WTC11 (cell line): ENCODE measurements at regions not wholly inside any gene's neighbourhood (a gene's known extent, or its start where the extent isn't known, plus 50 kb on each side); places are given as distances from the start of the nearest gene placed in this dataset.

ENCODE experiments used
- ATAC-seq: fragments of 200-7000 bp; cut with Tn5 transposase; 2 replicates; pipeline ENCODE4 v1.10.0; 2021; ENCODE audit warnings: mild to moderate bottlenecking, moderate library complexity
- CTCF ChIA-PET: fragments of 300-600 bp; sonication (Branson Sonifier 250); formaldehyde crosslinking; loops from one replicate; lab custom pipeline; 2021; ENCODE audit warnings: antibody characterized with exemption; lab: Charles Lee
- POLR2A ChIA-PET: fragments of 350-600 bp; sonication (Branson Sonifier 250); formaldehyde crosslinking; loops from one replicate; lab custom pipeline; 2021; ENCODE audit warnings: antibody characterized with exemption; lab: Charles Lee
- DNase-seq: peaks from one replicate; pipeline ENCODE4 v3.0.0; 2021; ENCODE audit warnings: low spot score
- H3K27ac Mint-ChIP-seq: 2 replicates; pipeline ENCODE4 v1.8.0; 2021; ENCODE audit warnings: mixed read lengths
- H3K27me3 Mint-ChIP-seq: 2 replicates; pipeline ENCODE4 v1.8.0; 2021; ENCODE audit warnings: low read depth, mild to moderate bottlenecking, moderate library complexity, mixed read lengths
- H3K36me3 Mint-ChIP-seq: 2 replicates; pipeline ENCODE4 v1.8.0; 2021; ENCODE audit warnings: mixed read lengths
- H3K4me1 Mint-ChIP-seq: 2 replicates; pipeline ENCODE4 v1.8.0; 2022; ENCODE audit warnings: mixed read lengths
- H3K4me3 Mint-ChIP-seq: 2 replicates; pipeline ENCODE4 v1.8.0; 2021; ENCODE audit warnings: mild to moderate bottlenecking, moderate library complexity, mixed read lengths
- H3K9me3 Mint-ChIP-seq: 2 replicates; pipeline ENCODE4 v1.8.0; 2021; ENCODE audit warnings: mixed read lengths
- CREB1 ChIP-seq: sonication (generic); formaldehyde crosslinking; IDR thresholded peaks from 2 replicates; pipeline ENCODE4 v1.8.0; 2023; ENCODE audit warnings: mild to moderate bottlenecking, missing genetic modification reagents
- EMX1 ChIP-seq: fragments of 250-450 bp; sonication (Bioruptor Pico); IDR thresholded peaks from 2 replicates; pipeline ENCODE4 v1.8.0; 2021; ENCODE audit warnings: mild to moderate bottlenecking
- FOXK1 ChIP-seq: sonication (generic); formaldehyde crosslinking; IDR thresholded peaks from 2 replicates; pipeline ENCODE4 v1.8.0; 2022; ENCODE audit warnings: mild to moderate bottlenecking, moderate library complexity, missing genetic modification reagents
- GABPB1 ChIP-seq: sonication (generic); formaldehyde crosslinking; IDR thresholded peaks from 2 replicates; pipeline ENCODE4 v1.8.1; 2023; ENCODE audit warnings: mild to moderate bottlenecking, missing genetic modification reagents
- JAZF1 ChIP-seq: fragments of 250-450 bp; sonication (Bioruptor Pico); IDR thresholded peaks from 2 replicates; pipeline ENCODE4 v1.9.0; 2021; ENCODE audit warnings: moderate library complexity, mild to moderate bottlenecking, inconsistent platforms
- JUN ChIP-seq: sonication (generic); formaldehyde crosslinking; IDR thresholded peaks from 2 replicates; pipeline ENCODE4 v1.8.0; 2023; ENCODE audit warnings: mild to moderate bottlenecking, missing genetic modification reagents
- KAT7 ChIP-seq: sonication (generic); formaldehyde crosslinking; IDR thresholded peaks from 2 replicates; pipeline ENCODE4 v1.8.1; 2023; ENCODE audit warnings: missing genetic modification reagents, mild to moderate bottlenecking, borderline replicate concordance
- MAX ChIP-seq: sonication (generic); formaldehyde crosslinking; IDR thresholded peaks from 2 replicates; pipeline ENCODE4 v1.8.0; 2022; ENCODE audit warnings: mild to moderate bottlenecking, missing genetic modification reagents
- MLX ChIP-seq: sonication (generic); formaldehyde crosslinking; IDR thresholded peaks from 2 replicates; pipeline ENCODE4 v1.8.1; 2023; ENCODE audit warnings: mild to moderate bottlenecking, missing genetic modification reagents, moderate library complexity
- MXD4 ChIP-seq: fragments of 250-450 bp; sonication (Bioruptor Pico); IDR thresholded peaks from 2 replicates; pipeline ENCODE4 v1.8.0; 2021; ENCODE audit warnings: mild to moderate bottlenecking, moderate library complexity, borderline replicate concordance
- MYBL2 ChIP-seq: sonication (generic); formaldehyde crosslinking; IDR thresholded peaks from 2 replicates; pipeline ENCODE4 v1.8.1; 2023; ENCODE audit warnings: mild to moderate bottlenecking, moderate library complexity, missing genetic modification reagents
- NR2C2 ChIP-seq: sonication (generic); formaldehyde crosslinking; IDR thresholded peaks from 2 replicates; pipeline ENCODE4 v1.8.0; 2022; ENCODE audit warnings: mild to moderate bottlenecking, missing genetic modification reagents
- PRDM15 ChIP-seq: sonication (generic); formaldehyde crosslinking; IDR thresholded peaks from 2 replicates; pipeline ENCODE4 v1.8.0; 2022; ENCODE audit warnings: missing genetic modification reagents
- RORB ChIP-seq: fragments of 250-450 bp; sonication (Bioruptor Pico); IDR thresholded peaks from 2 replicates; pipeline ENCODE4 v1.9.0; 2021; ENCODE audit warnings: mild to moderate bottlenecking
- SP1 ChIP-seq: sonication (generic); formaldehyde crosslinking; conservative IDR thresholded peaks from 2 replicates; pipeline ENCODE4 v1.8.1; 2022; ENCODE audit warnings: missing genetic modification reagents
- USF1 ChIP-seq: sonication (generic); formaldehyde crosslinking; IDR thresholded peaks from 2 replicates; pipeline ENCODE4 v1.8.0; 2022; ENCODE audit warnings: mild to moderate bottlenecking, missing genetic modification reagents
- ZNF121 ChIP-seq: sonication (generic); formaldehyde crosslinking; IDR thresholded peaks from 2 replicates; pipeline ENCODE4 v1.8.0; 2023; ENCODE audit warnings: missing genetic modification reagents
- ZNF138 ChIP-seq: sonication (generic); formaldehyde crosslinking; conservative IDR thresholded peaks from 2 replicates; pipeline ENCODE4 v1.8.1; 2022; ENCODE audit warnings: mild to moderate bottlenecking, moderate library complexity, missing genetic modification reagents
- ZNF317 ChIP-seq: sonication (generic); formaldehyde crosslinking; IDR thresholded peaks from 2 replicates; pipeline ENCODE4 v1.8.1; 2023; ENCODE audit warnings: low read depth, mild to moderate bottlenecking, moderate library complexity, missing genetic modification reagents, borderline replicate concordance
- ZNF425 ChIP-seq: fragments of 250-450 bp; sonication (Bioruptor Pico); conservative IDR thresholded peaks from 2 replicates; pipeline ENCODE4 v1.9.0; 2021; ENCODE audit warnings: mild to moderate bottlenecking
- TF ChIP-seq, protein P1 (sequence below): fragments of 200-600 bp; IDR thresholded peaks from 2 replicates; pipeline ENCODE4 v1.8.0; 2022; ENCODE audit warnings: antibody characterized with exemption
- TF ChIP-seq, protein P2 (sequence below): fragments of 250-450 bp; sonication (Bioruptor Pico); IDR thresholded peaks from 2 replicates; pipeline ENCODE4 v1.9.0; 2021; ENCODE audit warnings: mild to moderate bottlenecking
- TF ChIP-seq, protein P3 (sequence below): sonication (generic); formaldehyde crosslinking; IDR thresholded peaks from 2 replicates; pipeline ENCODE4 v1.8.0; 2023; ENCODE audit warnings: missing genetic modification reagents, mild to moderate bottlenecking, borderline replicate concordance

- TF ChIP-seq MYBL2 (no peak), RORB (CRISPR knock-in tag) (no peak), PRDM15 (CRISPR knock-in tag) (no peak), ZNF425 (CRISPR knock-in tag) (no peak), EMX1 (CRISPR knock-in tag) (no peak), MLX (CRISPR knock-in tag) (no peak), ZNF317 (no peak), SP1 (CRISPR knock-in tag) (no peak), JAZF1 (CRISPR knock-in tag) (no peak)
- TF ChIP-seq, protein P1, sequence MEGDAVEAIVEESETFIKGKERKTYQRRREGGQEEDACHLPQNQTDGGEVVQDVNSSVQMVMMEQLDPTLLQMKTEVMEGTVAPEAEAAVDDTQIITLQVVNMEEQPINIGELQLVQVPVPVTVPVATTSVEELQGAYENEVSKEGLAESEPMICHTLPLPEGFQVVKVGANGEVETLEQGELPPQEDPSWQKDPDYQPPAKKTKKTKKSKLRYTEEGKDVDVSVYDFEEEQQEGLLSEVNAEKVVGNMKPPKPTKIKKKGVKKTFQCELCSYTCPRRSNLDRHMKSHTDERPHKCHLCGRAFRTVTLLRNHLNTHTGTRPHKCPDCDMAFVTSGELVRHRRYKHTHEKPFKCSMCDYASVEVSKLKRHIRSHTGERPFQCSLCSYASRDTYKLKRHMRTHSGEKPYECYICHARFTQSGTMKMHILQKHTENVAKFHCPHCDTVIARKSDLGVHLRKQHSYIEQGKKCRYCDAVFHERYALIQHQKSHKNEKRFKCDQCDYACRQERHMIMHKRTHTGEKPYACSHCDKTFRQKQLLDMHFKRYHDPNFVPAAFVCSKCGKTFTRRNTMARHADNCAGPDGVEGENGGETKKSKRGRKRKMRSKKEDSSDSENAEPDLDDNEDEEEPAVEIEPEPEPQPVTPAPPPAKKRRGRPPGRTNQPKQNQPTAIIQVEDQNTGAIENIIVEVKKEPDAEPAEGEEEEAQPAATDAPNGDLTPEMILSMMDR: no peak
- TF ChIP-seq, protein P2, sequence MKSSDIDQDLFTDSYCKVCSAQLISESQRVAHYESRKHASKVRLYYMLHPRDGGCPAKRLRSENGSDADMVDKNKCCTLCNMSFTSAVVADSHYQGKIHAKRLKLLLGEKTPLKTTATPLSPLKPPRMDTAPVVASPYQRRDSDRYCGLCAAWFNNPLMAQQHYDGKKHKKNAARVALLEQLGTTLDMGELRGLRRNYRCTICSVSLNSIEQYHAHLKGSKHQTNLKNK (CRISPR knock-in tag): no peak
Observed at GRCh38 chr1:222927031-222927430, 112.2 kb downstream of the DISP1 start (continued).

GRCh38 chr1:222928212-222928611, 113.4 kb downstream of the DISP1 start:
- ChIA-PET POLR2A (interaction anchor here (1.1 kb wide), 1 partner anchor 76 kb away, joined by 3 read pairs; no protein-coding TSS in a partner anchor), CTCF (interaction anchor here (0.9 kb wide), 2 partner anchors 148 to 161 kb away, joined by 4 to 5 read pairs; no protein-coding TSS in a partner anchor)
- DNase-seq (peak; percentile 65), ATAC-seq (peak; percentile 100)
- Mint-ChIP-seq H3K9me3 (no peaks in the 10 kb centered on the region), H3K27ac (peak overlapping the region; percentile 59), H3K4me1 (peaks cover 42% of the 10 kb centered on the region), H3K36me3 (no peaks in the 10 kb centered on the region), H3K4me3 (peak overlapping the region; percentile 50), H3K27me3 (no peaks in the 10 kb centered on the region)
- TF ChIP-seq USF1 (CRISPR knock-in tag) (no peak), ZNF121 (CRISPR knock-in tag) (no peak), ZNF138 (CRISPR knock-in tag) (no peak), CREB1 (CRISPR knock-in tag) (no peak), SP1 (CRISPR knock-in tag) (no peak; the same call in 1 of the 2 replicates), NR2C2 (CRISPR knock-in tag) (no peak), EMX1 (CRISPR knock-in tag) (no peak), FOXK1 (CRISPR knock-in tag) (peak; percentile 60), JUN (CRISPR knock-in tag) (no peak), GABPB1 (CRISPR knock-in tag) (no peak), MAX (CRISPR knock-in tag) (peak; percentile 42; the same call in 1 of the 2 replicates), KAT7 (CRISPR knock-in tag) (no peak), MXD4 (no peak)
- TF ChIP-seq, protein P3, sequence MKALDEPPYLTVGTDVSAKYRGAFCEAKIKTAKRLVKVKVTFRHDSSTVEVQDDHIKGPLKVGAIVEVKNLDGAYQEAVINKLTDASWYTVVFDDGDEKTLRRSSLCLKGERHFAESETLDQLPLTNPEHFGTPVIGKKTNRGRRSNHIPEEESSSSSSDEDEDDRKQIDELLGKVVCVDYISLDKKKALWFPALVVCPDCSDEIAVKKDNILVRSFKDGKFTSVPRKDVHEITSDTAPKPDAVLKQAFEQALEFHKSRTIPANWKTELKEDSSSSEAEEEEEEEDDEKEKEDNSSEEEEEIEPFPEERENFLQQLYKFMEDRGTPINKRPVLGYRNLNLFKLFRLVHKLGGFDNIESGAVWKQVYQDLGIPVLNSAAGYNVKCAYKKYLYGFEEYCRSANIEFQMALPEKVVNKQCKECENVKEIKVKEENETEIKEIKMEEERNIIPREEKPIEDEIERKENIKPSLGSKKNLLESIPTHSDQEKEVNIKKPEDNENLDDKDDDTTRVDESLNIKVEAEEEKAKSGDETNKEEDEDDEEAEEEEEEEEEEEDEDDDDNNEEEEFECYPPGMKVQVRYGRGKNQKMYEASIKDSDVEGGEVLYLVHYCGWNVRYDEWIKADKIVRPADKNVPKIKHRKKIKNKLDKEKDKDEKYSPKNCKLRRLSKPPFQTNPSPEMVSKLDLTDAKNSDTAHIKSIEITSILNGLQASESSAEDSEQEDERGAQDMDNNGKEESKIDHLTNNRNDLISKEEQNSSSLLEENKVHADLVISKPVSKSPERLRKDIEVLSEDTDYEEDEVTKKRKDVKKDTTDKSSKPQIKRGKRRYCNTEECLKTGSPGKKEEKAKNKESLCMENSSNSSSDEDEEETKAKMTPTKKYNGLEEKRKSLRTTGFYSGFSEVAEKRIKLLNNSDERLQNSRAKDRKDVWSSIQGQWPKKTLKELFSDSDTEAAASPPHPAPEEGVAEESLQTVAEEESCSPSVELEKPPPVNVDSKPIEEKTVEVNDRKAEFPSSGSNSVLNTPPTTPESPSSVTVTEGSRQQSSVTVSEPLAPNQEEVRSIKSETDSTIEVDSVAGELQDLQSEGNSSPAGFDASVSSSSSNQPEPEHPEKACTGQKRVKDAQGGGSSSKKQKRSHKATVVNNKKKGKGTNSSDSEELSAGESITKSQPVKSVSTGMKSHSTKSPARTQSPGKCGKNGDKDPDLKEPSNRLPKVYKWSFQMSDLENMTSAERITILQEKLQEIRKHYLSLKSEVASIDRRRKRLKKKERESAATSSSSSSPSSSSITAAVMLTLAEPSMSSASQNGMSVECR: no peak
